ENCODE measurements at regions not wholly inside any gene's neighbourhood (a gene's known extent, or its start where the extent isn't known, plus 50 kb on each side); places are given as distances from the start of the nearest gene placed in this dataset.

DNA sequence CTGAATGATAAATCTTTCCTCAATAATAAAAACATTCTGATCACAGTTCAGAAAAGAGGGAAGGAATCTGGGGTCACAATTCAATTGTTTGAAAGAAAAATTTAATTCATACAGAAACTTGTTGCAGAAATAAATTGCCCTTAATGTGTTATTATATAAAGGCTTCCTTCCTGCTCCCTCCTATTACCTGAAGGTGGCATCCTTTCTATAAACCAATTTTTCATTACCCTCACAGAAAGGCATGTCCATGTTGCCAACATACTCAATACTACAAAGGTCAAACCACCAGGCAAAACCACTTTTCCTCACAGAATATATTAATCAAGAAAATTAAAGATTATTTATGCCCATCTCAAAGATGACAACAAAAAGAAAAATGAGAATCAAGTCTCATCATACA, 194.3 kb upstream of the CT83 start:
- no peaks in the 10 kb centered on the region for H3K27me3 Mint-ChIP-seq

DNA sequence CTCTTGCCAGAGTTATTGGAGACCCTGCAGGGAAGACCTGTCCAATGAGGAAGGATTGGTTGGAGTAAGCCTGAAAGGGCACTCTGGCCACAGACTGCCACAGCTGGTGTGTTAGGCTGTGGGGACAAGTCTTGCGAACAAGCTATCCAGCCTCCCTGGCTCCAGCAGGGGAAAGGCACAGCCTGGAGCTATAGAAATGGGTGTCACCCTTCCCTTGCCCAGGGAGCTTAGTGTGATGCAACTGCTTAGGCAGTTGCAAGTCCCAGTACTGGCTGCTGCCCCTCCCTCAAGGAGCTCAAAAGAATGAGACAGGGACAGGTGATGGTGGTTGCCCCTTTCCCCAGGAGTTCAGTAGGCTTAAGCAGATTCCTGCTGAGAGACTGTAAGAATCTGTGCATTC, 165.7 kb upstream of the CT83 start:
- Mint-ChIP-seq H3K4me1 (no peaks in the 10 kb centered on the region), H3K36me3 (ENCODE audit: low read depth) (no peaks in the 10 kb centered on the region), H3K4me3 (no peak overlapping the region), H3K9me3 (peaks cover 6% of the 10 kb centered on the region), H3K27ac (no peak overlapping the region), H3K27me3 (no peaks in the 10 kb centered on the region)
- ChIA-PET POLR2A (no interaction called here), CTCF (interaction anchor here (0.7 kb wide), 1 partner anchor 9 kb away, joined by 3 read pairs; no protein-coding TSS in a partner anchor)
- DNase-seq: no peak

More for the DNA sequence above, 194.3 kb upstream of the CT83 start:
- Mint-ChIP-seq H3K4me1 (no peaks in the 10 kb centered on the region), H3K9me3 (no peaks in the 10 kb centered on the region), H3K4me3 (no peak overlapping the region), H3K36me3 (ENCODE audit: low read depth) (no peaks in the 10 kb centered on the region), H3K27ac (no peak overlapping the region)
- POLR2A ChIA-PET: no interaction called here
- no peak for DNase-seq
- CTCF ChIA-PET: no interaction called here

DNA sequence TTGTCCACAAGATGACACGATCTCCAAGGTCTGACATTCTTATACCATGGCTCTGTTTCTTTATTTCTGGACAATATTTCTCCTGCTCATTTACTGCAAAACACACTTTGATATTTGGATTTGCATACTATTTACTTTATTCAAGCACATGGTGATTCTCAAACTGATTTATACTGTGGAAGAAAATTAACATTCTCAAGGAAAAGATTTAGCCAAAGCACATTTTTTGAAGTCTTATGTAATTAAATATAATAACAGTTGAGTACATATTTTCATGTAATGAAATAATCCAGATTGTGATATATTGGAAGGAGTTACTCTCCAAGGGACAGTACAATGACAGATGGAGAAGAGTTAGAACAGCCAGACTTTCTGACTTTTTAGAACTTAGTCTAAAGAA, 155.8 kb upstream of the CT83 start:
- ChIA-PET CTCF (interaction anchor here (0.6 kb wide), 1 partner anchor 1396 kb away, joined by 3 read pairs; no protein-coding TSS in a partner anchor), POLR2A (no interaction called here)
- Mint-ChIP-seq H3K27me3 (no peaks in the 10 kb centered on the region), H3K4me3 (no peak overlapping the region), H3K4me1 (no peaks in the 10 kb centered on the region), H3K27ac (no peak overlapping the region), H3K9me3 (no peaks in the 10 kb centered on the region), H3K36me3 (ENCODE audit: low read depth) (no peaks in the 10 kb centered on the region)
- no peak for DNase-seq

DNA sequence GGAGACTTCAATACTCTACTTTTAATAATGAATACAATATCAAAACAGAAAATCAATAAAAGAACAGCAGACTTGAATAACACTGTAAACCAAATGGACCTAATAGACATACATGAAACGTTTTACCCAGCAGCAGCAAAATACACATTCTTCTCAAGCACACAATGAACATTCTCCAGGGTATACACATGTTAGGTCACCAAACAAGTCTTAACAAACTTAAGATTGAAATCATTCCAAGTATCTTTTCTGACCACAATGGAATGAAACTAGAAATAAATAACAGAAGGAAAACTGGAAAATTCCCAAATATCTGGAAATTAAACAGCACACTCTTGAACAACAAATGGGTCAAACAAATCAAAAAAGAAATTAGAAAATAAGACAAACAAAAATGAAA, 145.0 kb upstream of the CT83 start:
- H3K27me3 Mint-ChIP-seq: no peaks in the 10 kb centered on the region
- no peaks in the 10 kb centered on the region for H3K9me3 Mint-ChIP-seq
- H3K36me3 Mint-ChIP-seq (ENCODE audit: low read depth): no peaks in the 10 kb centered on the region
- no peak for DNase-seq
- CTCF ChIA-PET: no interaction called here
- no peaks in the 10 kb centered on the region for H3K4me1 Mint-ChIP-seq
- POLR2A ChIA-PET: no interaction called here
- no peak overlapping the region for H3K4me3 Mint-ChIP-seq
- H3K27ac Mint-ChIP-seq: no peak overlapping the region

DNA sequence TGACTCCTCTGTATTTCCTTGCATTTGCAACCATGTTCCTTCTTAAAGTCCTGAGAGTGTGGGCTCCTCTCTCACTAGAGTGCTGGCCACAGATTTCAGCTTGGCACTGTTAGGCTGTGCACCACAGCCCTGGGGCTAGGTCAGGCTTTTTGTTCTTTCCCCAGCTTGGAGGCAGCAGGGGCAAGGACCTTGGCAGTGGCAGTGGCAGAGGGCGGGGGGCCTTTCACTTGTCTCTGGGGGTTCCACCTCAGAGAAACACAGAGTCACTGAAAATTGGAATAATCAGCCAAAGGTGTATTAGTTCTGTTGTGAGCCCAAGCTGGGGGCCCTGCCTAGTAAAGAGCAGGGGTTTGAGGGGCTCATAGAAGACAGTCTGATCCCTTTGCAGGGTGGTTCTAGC, 142.8 kb upstream of the CT83 start:
- Mint-ChIP-seq H3K27me3 (no peaks in the 10 kb centered on the region), H3K4me3 (no peak overlapping the region), H3K9me3 (no peaks in the 10 kb centered on the region), H3K4me1 (no peaks in the 10 kb centered on the region), H3K27ac (no peak overlapping the region), H3K36me3 (ENCODE audit: low read depth) (no peaks in the 10 kb centered on the region)
- ChIA-PET POLR2A (no interaction called here), CTCF (no interaction called here)
- DNase-seq: no peak

DNA sequence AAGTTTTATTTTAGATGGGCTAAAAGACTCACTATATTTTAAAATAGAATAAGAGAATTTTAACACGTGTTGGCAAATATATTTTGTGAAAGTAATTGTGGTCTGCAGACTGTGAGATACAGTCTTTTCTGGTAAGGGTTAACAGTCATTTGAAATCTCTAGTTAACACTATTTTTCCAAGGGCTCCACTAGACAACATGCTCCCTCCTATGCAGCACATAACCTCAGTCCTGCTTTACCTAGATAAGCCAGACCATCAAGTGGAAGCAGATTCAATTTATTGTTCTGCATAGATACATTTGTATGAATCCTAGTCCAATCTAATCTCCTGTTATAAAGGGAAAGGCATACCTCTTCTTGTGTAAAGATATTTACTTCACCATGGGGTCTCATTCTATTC, 133.2 kb upstream of the CT83 start:
- Mint-ChIP-seq H3K4me3 (no peak overlapping the region), H3K4me1 (no peaks in the 10 kb centered on the region), H3K27ac (no peak overlapping the region), H3K9me3 (peaks cover 2% of the 10 kb centered on the region), H3K36me3 (ENCODE audit: low read depth) (no peaks in the 10 kb centered on the region), H3K27me3 (no peaks in the 10 kb centered on the region)
- POLR2A ChIA-PET: no interaction called here
- CTCF ChIA-PET: no interaction called here
- no peak for DNase-seq

Data from activated CD4-positive, alpha-beta T cell treated with anti-CD3 and anti-CD28 coated beads, Interleukin-2, amount 10 ng/mL, durations not matched to agents 7 days and 5 days (primary cell).